ENCODE measurements at regions not wholly inside any gene's neighbourhood (a gene's known extent, or its start where the extent isn't known, plus 50 kb on each side); places are given as distances from the start of the nearest gene placed in this dataset.
A peak's percentile ranks its signal among the peaks of the same experiment; 100 is the strongest.

- Histone ChIP-seq H3K4me2 (ENCODE audit: low read depth, low read length) (peak overlapping the region; percentile 73), H3K4me1 (ENCODE audit: insufficient read depth, low read length) (peaks cover 87% of the 10 kb centered on the region), H3K9ac (ENCODE audit: insufficient read depth, low read depth, low read length) (no peak overlapping the region), H2AFZ (ENCODE audit: low read length) (no peak overlapping the region), H3K4me3 (replicated peaks in 1 of 3; ENCODE audit: insufficient read depth in 1 of 3, low read depth in 2 of 3, low read length in 3 of 3) (no peak overlapping the region), H3K9me3 (ENCODE audit: low read length) (no peaks in the 10 kb centered on the region), H3K79me2 (ENCODE audit: insufficient read depth, low read length) (no peaks in the 10 kb centered on the region), H3K27ac (ENCODE audit: extremely low read length, insufficient read depth, low read length) (no peak overlapping the region), H3K36me3 (replicated peaks in 1 of 2; ENCODE audit: control insufficient read depth in 1 of 2, insufficient read depth in 2 of 2, low read length in 2 of 2) (no peaks in the 10 kb centered on the region), H4K20me1 (ENCODE audit: insufficient read depth, low read length) (no peaks in the 10 kb centered on the region), H3K27me3 (ENCODE audit: control insufficient read depth in 1 of 2, insufficient read depth in 2 of 2, low read length in 2 of 2) (no peaks in the 10 kb centered on the region)
- in situ Hi-C loops (cut with HindIII; ENCODE audit: extremely low pct_ligation_motif_present, low pct_unique_long_range_greater_than_20kb) (loop anchor here (5.0 to 25.0 kb wide), 5 partner anchors 161 to 1228 kb away; partner anchors contain the start of gene CYP20A1), intact Hi-C loops (cut with micrococcal nuclease; ENCODE audit: unreplicated experiment) (loop anchor here (1.0 to 10.0 kb wide), 8 partner anchors 92 to 1241 kb away; no protein-coding TSS in a partner anchor)
- TF ChIP-seq HOXA5 (CRISPR knock-in tag; IDR thresholded peaks at IDR 0.05) (0 out of 2 replicates have a peak, but pooled peaks have one; percentile 23), GATAD1 (CRISPR knock-in tag; IDR thresholded peaks at IDR 0.05) (0 out of 2 replicates have a peak, but pooled peaks have one; percentile 8), ZFP1 (CRISPR knock-in tag; IDR thresholded peaks at IDR 0.05) (0 out of 2 replicates have a peak, but pooled peaks have one; percentile 4), AGO2 (optimal IDR thresholded peaks at IDR 0.05; ENCODE audit: low read depth, low read length) (no peak), ZNF782 (CRISPR knock-in tag; IDR thresholded peaks at IDR 0.05; ENCODE audit: borderline replicate concordance) (no peak)
- no peak for ATAC-seq
- CTCF ChIA-PET (ENCODE audit: low intra/inter-chr PET ratio, low total read pairs) = interaction anchor here (1.3 to 2.9 kb wide), 4 partner anchors 95 to 590 kb away, joined by 4 to 17 read pairs (median 7); no protein-coding TSS in a partner anchor
- no TSS peak for BruUV-seq (replicated peaks)
- 5% methylated on average over 2 of the region's 2 CpGs for WGBS (ENCODE audit: low lambda C conversion rate)
- POLR2A ChIA-PET = interaction anchor here (0.7 to 6.9 kb wide), 7 partner anchors 9 to 576 kb away, joined by 3 to 225 read pairs (median 7); partner anchors contain the start of genes CYP20A1 and RAPH1
- no peak for FAIRE-seq
- DNase-seq (ENCODE audit: low spot score) = no peak
Measured at GRCh38 chr2:203815541-203815898, 52.1 kb upstream of the CTLA4 start.

- Histone ChIP-seq H3K27ac (ENCODE audit: extremely low read length, insufficient read depth, low read length) (no peak overlapping the region), H3K4me3 (replicated peaks in 1 of 3; ENCODE audit: insufficient read depth in 1 of 3, low read depth in 2 of 3, low read length in 3 of 3) (no peak overlapping the region), H3K27me3 (ENCODE audit: control insufficient read depth in 1 of 2, insufficient read depth in 2 of 2, low read length in 2 of 2) (no peaks in the 10 kb centered on the region), H2AFZ (ENCODE audit: low read length) (no peak overlapping the region), H3K4me2 (ENCODE audit: low read depth, low read length) (no peak overlapping the region), H4K20me1 (ENCODE audit: insufficient read depth, low read length) (no peaks in the 10 kb centered on the region), H3K9ac (ENCODE audit: insufficient read depth, low read depth, low read length) (no peak overlapping the region), H3K36me3 (replicated peaks in 1 of 2; ENCODE audit: control insufficient read depth in 1 of 2, insufficient read depth in 2 of 2, low read length in 2 of 2) (no peaks in the 10 kb centered on the region), H3K9me3 (ENCODE audit: low read length) (no peaks in the 10 kb centered on the region), H3K4me1 (ENCODE audit: insufficient read depth, low read length) (peaks cover 76% of the 10 kb centered on the region), H3K79me2 (ENCODE audit: insufficient read depth, low read length) (no peaks in the 10 kb centered on the region)
- ChIA-PET CTCF (ENCODE audit: low intra/inter-chr PET ratio, low total read pairs) (no interaction called here), POLR2A (interaction anchor here (6.9 kb wide), 1 partner anchor 32 kb away, joined by 225 read pairs; no protein-coding TSS in a partner anchor)
- in situ Hi-C loops (cut with HindIII; ENCODE audit: extremely low pct_ligation_motif_present, low pct_unique_long_range_greater_than_20kb) (loop anchor here (5.0 to 25.0 kb wide), 5 partner anchors 162 to 1230 kb away; partner anchors contain the start of gene CYP20A1), intact Hi-C loops (cut with micrococcal nuclease; ENCODE audit: unreplicated experiment) (loop anchor here (5.0 to 10.0 kb wide), 4 partner anchors 90 to 1242 kb away; no protein-coding TSS in a partner anchor)
- 92% methylated on average over 5 of the region's 5 CpGs for WGBS (ENCODE audit: low lambda C conversion rate)
- FAIRE-seq (no peak), DNase-seq (ENCODE audit: low spot score) (no peak), ATAC-seq (no peak)
- TF ChIP-seq ZNF782 (CRISPR knock-in tag; IDR thresholded peaks at IDR 0.05; ENCODE audit: borderline replicate concordance) (no peak), KDM3A (CRISPR knock-in tag; IDR thresholded peaks at IDR 0.05; ENCODE audit: low read depth) (no peak)
- BruUV-seq (replicated peaks) = no TSS peak
Measured at GRCh38 chr2:203817147-203817546, 50.4 kb upstream of the CTLA4 start.

All from HepG2 (cell line).